OCI-LY1 (cell line): ENCODE measurements at regions not wholly inside any gene's neighbourhood (a gene's known extent, or its start where the extent isn't known, plus 50 kb on each side); places are given as distances from the start of the nearest gene placed in this dataset.

Experiments used
- EZH2 ChIP-seq: fragments of 200-600 bp; sonication (generic), shearing (Covaris generic); IDR thresholded peaks from 2 replicates; pipeline ENCODE4 v1.8.0; 2017; ENCODE audit warnings: borderline replicate concordance, mixed run types, mild to moderate bottlenecking, antibody characterized with exemption, low read length, moderate library complexity, mixed read lengths
- TF ChIP-seq, protein P1 (sequence below): fragments of 200-600 bp; sonication (generic), shearing (Covaris generic); IDR thresholded peaks from 2 replicates; pipeline ENCODE4 v1.5.1; 2017; ENCODE audit warnings: mild to moderate bottlenecking, antibody characterized with exemption, low read length, moderate library complexity, mixed read lengths

- TF ChIP-seq, protein P1, sequence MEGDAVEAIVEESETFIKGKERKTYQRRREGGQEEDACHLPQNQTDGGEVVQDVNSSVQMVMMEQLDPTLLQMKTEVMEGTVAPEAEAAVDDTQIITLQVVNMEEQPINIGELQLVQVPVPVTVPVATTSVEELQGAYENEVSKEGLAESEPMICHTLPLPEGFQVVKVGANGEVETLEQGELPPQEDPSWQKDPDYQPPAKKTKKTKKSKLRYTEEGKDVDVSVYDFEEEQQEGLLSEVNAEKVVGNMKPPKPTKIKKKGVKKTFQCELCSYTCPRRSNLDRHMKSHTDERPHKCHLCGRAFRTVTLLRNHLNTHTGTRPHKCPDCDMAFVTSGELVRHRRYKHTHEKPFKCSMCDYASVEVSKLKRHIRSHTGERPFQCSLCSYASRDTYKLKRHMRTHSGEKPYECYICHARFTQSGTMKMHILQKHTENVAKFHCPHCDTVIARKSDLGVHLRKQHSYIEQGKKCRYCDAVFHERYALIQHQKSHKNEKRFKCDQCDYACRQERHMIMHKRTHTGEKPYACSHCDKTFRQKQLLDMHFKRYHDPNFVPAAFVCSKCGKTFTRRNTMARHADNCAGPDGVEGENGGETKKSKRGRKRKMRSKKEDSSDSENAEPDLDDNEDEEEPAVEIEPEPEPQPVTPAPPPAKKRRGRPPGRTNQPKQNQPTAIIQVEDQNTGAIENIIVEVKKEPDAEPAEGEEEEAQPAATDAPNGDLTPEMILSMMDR: no peak
- no peak for TF ChIP-seq EZH2
Observed at GRCh38 chr5:51977014-51977413, 593.8 kb downstream of the ISL1 start.
